D721Med (cell line): ENCODE measurements at regions not wholly inside any gene's neighbourhood (a gene's known extent, or its start where the extent isn't known, plus 50 kb on each side); places are given as distances from the start of the nearest gene placed in this dataset.
"Not testable (repeated sequence)": the region's sequence is repeated elsewhere in the genome, so short reads cannot be mapped to it uniquely, and the experiment has no call there.

ENCODE experiments used
- DNase-seq: peaks from one replicate; pipeline ENCODE4 v3.0.0; 2011; ENCODE audit warnings: low spot score; ENCODE audit not compliant: insufficient read length
- FAIRE-seq: peaks from 2 replicates; lab custom pipeline; 2011; peaks lifted over from hg19 to GRCh38; lab: Jason Lieb, UNC
- CTCF ChIP-seq: IDR thresholded peaks from 2 replicates; pipeline ENCODE4 v1.5.1; 2012; ENCODE audit warnings: mild to moderate bottlenecking, control low read depth; ENCODE audit not compliant: insufficient read depth; ENCODE audit errors: missing control alignments

- TF ChIP-seq CTCF: no peak
- FAIRE-seq (no peak), DNase-seq (no peak)
These were observed 153.8 kb upstream of the DTNBP1 start for GRCh38 chr6:15816661-15817060.

- not testable (repeated sequence) for DNase-seq, FAIRE-seq
These were observed 150.9 kb upstream of the DTNBP1 start for GRCh38 chr6:15813698-15814097.

- DNase-seq: no peak
- peak; percentile 10 for TF ChIP-seq CTCF
- no peak for FAIRE-seq
These were observed 148.3 kb upstream of the DTNBP1 start for GRCh38 chr6:15811107-15811506.

GRCh38 chr6:15810618-15811017 lies 147.8 kb upstream of the DTNBP1 start:
- DNase-seq (no peak), FAIRE-seq (no peak)
- no peak for TF ChIP-seq CTCF

GRCh38 chr6:15809367-15809766 lies 146.5 kb upstream of the DTNBP1 start:
- FAIRE-seq (no peak), DNase-seq (no peak)
- no peak for TF ChIP-seq CTCF

GRCh38 chr6:15804164-15805154 lies 141.6 kb upstream of the DTNBP1 start:
- no peak for TF ChIP-seq CTCF
- no peak for DNase-seq
- no peak for FAIRE-seq

GRCh38 chr6:15802466-15802865 lies 139.6 kb upstream of the DTNBP1 start:
- FAIRE-seq (no peak), DNase-seq (no peak)
- TF ChIP-seq CTCF: no peak
